Gastroesophageal sphincter (tissue), 4 donors: ENCODE measurements at regions not wholly inside any gene's neighbourhood (a gene's known extent, or its start where the extent isn't known, plus 50 kb on each side); places are given as distances from the start of the nearest gene placed in this dataset.

Experiments
- ATAC-seq: fragments of 150-250 bp; one replicate; pipeline ENCODE4 v1.9.1; 2016; ENCODE audit warnings: mild to moderate bottlenecking, moderate library complexity
- H3K27ac ChIP-seq, 4 donors: fragments of 200-600 bp; sonication (generic) in 3 of 4; 1 replicate in 3 of 4; 2 replicates in 1 of 4; pipeline ENCODE4 v1.5.1; 2016 to 2019
- H3K27me3 ChIP-seq: fragments of 200-600 bp; sonication (generic); one replicate; pipeline ENCODE4 v1.5.1; 2019
- H3K36me3 ChIP-seq, 2 donors: fragments of 200-600 bp; sonication (generic); one replicate each; pipeline ENCODE4 v1.5.1; 2019; ENCODE audit warnings: control low read depth in 1 of 2
- H3K4me1 ChIP-seq, 3 donors: fragments of 200-600 bp; sonication (generic); 1 replicate in 2 of 3; 2 replicates in 1 of 3; pipeline ENCODE4 v1.5.1; 2016 to 2019; ENCODE audit warnings: control low read depth in 2 of 3
- H3K4me3 ChIP-seq, 2 donors: fragments of 200-600 bp; sonication (generic); one replicate each; pipeline ENCODE4 v1.5.1; 2019; ENCODE audit warnings: mild to moderate bottlenecking in 1 of 2, moderate library complexity in 1 of 2
- H3K9me3 ChIP-seq, 3 donors: fragments of 200-600 bp; sonication (generic); one replicate each; pipeline ENCODE4 v1.5.1; 2017 to 2019; ENCODE audit warnings: control low read depth in 2 of 3
- CTCF ChIP-seq, 4 experiments: fragments of 200-600 bp in 2 of 4; fragments of 450-650 bp in 2 of 4; sonication (generic) in 1 of 4; IDR thresholded peaks; one replicate each; pipeline ENCODE4 v1.5.1; 2017 to 2019; ENCODE audit warnings: antibody characterized with exemption in 4 of 4, mild to moderate bottlenecking in 2 of 4, moderate library complexity in 2 of 4
- EP300 ChIP-seq: sonication (generic); formaldehyde crosslinking; IDR thresholded peaks from one replicate; pipeline ENCODE4 v1.6.1; 2017; ENCODE audit warnings: antibody characterized with exemption, mild to moderate bottlenecking
- POLR2A ChIP-seq, 2 donors: fragments of 450-650 bp; IDR thresholded peaks; one replicate each; pipeline ENCODE4 v1.6.1; 2017; ENCODE audit warnings: antibody characterized with exemption in 2 of 2, mild to moderate bottlenecking in 2 of 2, moderate library complexity in 1 of 2
- POLR2AphosphoS5 ChIP-seq: sonication (generic); formaldehyde crosslinking; IDR thresholded peaks from one replicate; pipeline ENCODE4 v1.6.1; 2017; ENCODE audit warnings: antibody characterized with exemption
- WGBS, 2 donors: methylation state at CpG; one replicate each; pipeline ENCODE4 v1.1.5; 2018; ENCODE audit warnings: low coverage in 1 of 2; 5-methylcytosine and 5-hydroxymethylcytosine counted together

GRCh38 chr10:120318862-120319261, 138.2 kb upstream of the PLPP4 start:
- H3K4me3 ChIP-seq, result no peak overlapping the region
- ATAC-seq, result no peak
- 55 to 74% methylated on average over 3 of the region's 3 CpGs for WGBS, 2 donors

GRCh38 chr10:120327675-120328074, 129.4 kb upstream of the PLPP4 start:
- no peak for ATAC-seq
- Histone ChIP-seq H3K9me3 (no peaks in the 10 kb centered on the region), H3K4me1 (no peaks in the 10 kb centered on the region), H3K36me3 (no peaks in the 10 kb centered on the region), H3K27ac (no peak overlapping the region), H3K4me3 (no peak overlapping the region), H3K27me3 (peaks cover 11% of the 10 kb centered on the region)
- 0 to 19% methylated on average over 2 of the region's 3 CpGs for WGBS, 2 donors
- TF ChIP-seq POLR2A (IDR thresholded peaks at IDR 0.05), result no peak
- no peak for TF ChIP-seq CTCF (IDR thresholded peaks at IDR 0.05)
- TF ChIP-seq POLR2AphosphoS5, result no peak
- no peak for TF ChIP-seq EP300

More at GRCh38 chr10:120318862-120319261, 138.2 kb upstream of the PLPP4 start:
- H3K4me1 ChIP-seq, result no peaks in the 10 kb centered on the region
- H3K9me3 ChIP-seq, result no peaks in the 10 kb centered on the region
- no peak overlapping the region for H3K27ac ChIP-seq
- no peaks in the 10 kb centered on the region for H3K27me3 ChIP-seq
- TF ChIP-seq EP300 (no peak), POLR2A (IDR thresholded peaks at IDR 0.05) (no peak), POLR2AphosphoS5 (no peak), CTCF (IDR thresholded peaks at IDR 0.05) (no peak)
- H3K36me3 ChIP-seq, result no peaks in the 10 kb centered on the region

GRCh38 chr10:120328647-120329046, 128.4 kb upstream of the PLPP4 start:
- Histone ChIP-seq H3K9me3 (no peaks in the 10 kb centered on the region), H3K27me3 (peaks cover 11% of the 10 kb centered on the region), H3K4me1 (no peaks in the 10 kb centered on the region), H3K4me3 (no peak overlapping the region), H3K36me3 (no peaks in the 10 kb centered on the region), H3K27ac (no peak overlapping the region)
- 42 to 44% methylated on average over 2 to 3 of the region's 3 CpGs for WGBS, 2 donors
- TF ChIP-seq CTCF (IDR thresholded peaks at IDR 0.05) (no peak), POLR2AphosphoS5 (no peak), EP300 (no peak), POLR2A (IDR thresholded peaks at IDR 0.05) (no peak)
- ATAC-seq, result no peak

- Histone ChIP-seq H3K27me3 (peaks cover 10% of the 10 kb centered on the region), H3K36me3 (no peaks in the 10 kb centered on the region), H3K4me1 (no peaks in the 10 kb centered on the region), H3K4me3 (no peak overlapping the region), H3K27ac (no peak overlapping the region), H3K9me3 (no peaks in the 10 kb centered on the region)
- ATAC-seq, result no peak
- TF ChIP-seq POLR2A (IDR thresholded peaks at IDR 0.05) (no peak), CTCF (IDR thresholded peaks at IDR 0.05) (no peak), EP300 (no peak)
- WGBS, 2 donors, result 56 to 74% methylated on average over 3 of the region's 3 CpGs
These were observed 121.5 kb upstream of the PLPP4 start for GRCh38 chr10:120335553-120335952.

- H3K4me1 ChIP-seq, result no peaks in the 10 kb centered on the region
- TF ChIP-seq POLR2AphosphoS5 (no peak), POLR2A (IDR thresholded peaks at IDR 0.05) (no peak), EP300 (no peak), CTCF (IDR thresholded peaks at IDR 0.05) (no peak)
- H3K27me3 ChIP-seq, result peaks cover 10% of the 10 kb centered on the region
- H3K27ac ChIP-seq, result no peak overlapping the region
- H3K4me3 ChIP-seq, result no peak overlapping the region
- H3K9me3 ChIP-seq, result no peaks in the 10 kb centered on the region
- no peak for ATAC-seq
- no peaks in the 10 kb centered on the region for H3K36me3 ChIP-seq
These were observed 120.6 kb upstream of the PLPP4 start for GRCh38 chr10:120336306-120336910.
